ENCODE measurements at regions not wholly inside any gene's neighbourhood (a gene's known extent, or its start where the extent isn't known, plus 50 kb on each side); places are given as distances from the start of the nearest gene placed in this dataset.

DNA sequence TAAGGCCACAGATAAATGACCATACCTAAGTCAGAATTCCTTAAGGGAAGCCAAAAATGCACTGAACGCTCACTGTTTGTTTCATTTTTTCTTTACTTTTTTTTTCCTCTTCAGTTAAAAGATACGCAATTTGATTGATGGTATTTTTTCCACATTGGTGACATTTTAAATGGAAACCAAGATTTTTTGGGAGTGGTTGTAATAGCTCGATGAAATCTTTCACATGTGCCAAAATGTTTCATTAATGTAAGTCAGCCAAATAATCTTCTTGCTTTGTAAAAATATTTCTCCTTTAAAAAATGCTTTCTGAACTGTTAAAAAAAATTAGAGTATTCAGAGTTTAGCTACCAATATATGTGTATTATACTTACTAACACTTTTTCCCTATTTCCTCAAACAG is 339.8 kb downstream of the ZEB2 start:
- DNase-seq (ENCODE audit: low read depth, low spot score), result no peak
- ChIA-PET CTCF (no interaction called here), POLR2A (no interaction called here)
- TF ChIP-seq, protein P1, sequence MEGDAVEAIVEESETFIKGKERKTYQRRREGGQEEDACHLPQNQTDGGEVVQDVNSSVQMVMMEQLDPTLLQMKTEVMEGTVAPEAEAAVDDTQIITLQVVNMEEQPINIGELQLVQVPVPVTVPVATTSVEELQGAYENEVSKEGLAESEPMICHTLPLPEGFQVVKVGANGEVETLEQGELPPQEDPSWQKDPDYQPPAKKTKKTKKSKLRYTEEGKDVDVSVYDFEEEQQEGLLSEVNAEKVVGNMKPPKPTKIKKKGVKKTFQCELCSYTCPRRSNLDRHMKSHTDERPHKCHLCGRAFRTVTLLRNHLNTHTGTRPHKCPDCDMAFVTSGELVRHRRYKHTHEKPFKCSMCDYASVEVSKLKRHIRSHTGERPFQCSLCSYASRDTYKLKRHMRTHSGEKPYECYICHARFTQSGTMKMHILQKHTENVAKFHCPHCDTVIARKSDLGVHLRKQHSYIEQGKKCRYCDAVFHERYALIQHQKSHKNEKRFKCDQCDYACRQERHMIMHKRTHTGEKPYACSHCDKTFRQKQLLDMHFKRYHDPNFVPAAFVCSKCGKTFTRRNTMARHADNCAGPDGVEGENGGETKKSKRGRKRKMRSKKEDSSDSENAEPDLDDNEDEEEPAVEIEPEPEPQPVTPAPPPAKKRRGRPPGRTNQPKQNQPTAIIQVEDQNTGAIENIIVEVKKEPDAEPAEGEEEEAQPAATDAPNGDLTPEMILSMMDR (IDR thresholded peaks at IDR 0.05; ENCODE audit: insufficient read depth, low read length, missing control alignments), result no peak
- H3K4me3 ChIP-seq (ENCODE audit: low read depth, low read length), result no peak overlapping the region

DNA sequence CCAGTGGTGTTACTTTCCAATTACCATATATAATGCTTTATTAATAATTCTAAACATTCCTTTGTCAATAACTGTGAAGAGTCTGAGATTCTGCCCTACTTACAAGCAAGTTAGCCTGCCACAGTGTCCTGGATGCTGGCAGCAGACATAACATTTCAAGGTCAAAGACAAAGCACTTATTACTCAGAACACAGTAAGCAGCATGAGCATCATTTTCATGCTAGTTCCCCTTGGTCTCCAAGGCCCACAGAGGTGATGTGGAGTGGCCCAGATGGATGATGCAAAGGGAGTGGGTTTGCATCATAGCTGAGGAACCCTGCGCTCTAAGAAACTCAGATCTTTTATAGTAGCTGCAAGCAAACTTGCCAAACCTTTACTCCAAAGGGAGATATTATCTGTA is 349.7 kb downstream of the ZEB2 start:
- no peak for DNase-seq (ENCODE audit: low read depth, low spot score)
- TF ChIP-seq, protein P1 (IDR thresholded peaks at IDR 0.05; ENCODE audit: insufficient read depth, low read length, missing control alignments), result no peak
- no peak overlapping the region for H3K4me3 ChIP-seq (ENCODE audit: low read depth, low read length)
- ChIA-PET CTCF (no interaction called here), POLR2A (no interaction called here)

DNA sequence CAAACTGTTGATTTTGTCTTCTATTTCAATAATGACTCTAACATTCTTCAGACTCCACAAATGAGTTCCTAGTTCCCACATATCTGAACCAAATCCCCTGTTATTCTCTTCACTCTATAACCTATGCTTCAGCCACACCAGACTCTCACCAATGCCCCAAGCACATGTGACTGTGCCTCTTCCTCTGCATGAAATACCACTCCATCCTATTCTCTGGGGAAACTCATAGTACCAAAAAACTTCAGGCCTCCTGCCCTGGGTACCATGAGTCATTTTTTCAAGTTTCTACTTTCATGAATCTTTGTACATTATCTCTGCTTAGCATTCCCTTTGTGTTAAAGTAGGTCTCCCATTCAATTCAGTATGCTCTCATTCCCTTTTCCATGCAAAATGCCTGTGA is 353.2 kb downstream of the ZEB2 start:
- H3K4me3 ChIP-seq (ENCODE audit: low read depth, low read length), result no peak overlapping the region
- ChIA-PET CTCF (no interaction called here), POLR2A (no interaction called here)
- TF ChIP-seq, protein P1 (IDR thresholded peaks at IDR 0.05; ENCODE audit: insufficient read depth, low read length, missing control alignments), result no peak
- DNase-seq (ENCODE audit: low read depth, low spot score), result no peak

DNA sequence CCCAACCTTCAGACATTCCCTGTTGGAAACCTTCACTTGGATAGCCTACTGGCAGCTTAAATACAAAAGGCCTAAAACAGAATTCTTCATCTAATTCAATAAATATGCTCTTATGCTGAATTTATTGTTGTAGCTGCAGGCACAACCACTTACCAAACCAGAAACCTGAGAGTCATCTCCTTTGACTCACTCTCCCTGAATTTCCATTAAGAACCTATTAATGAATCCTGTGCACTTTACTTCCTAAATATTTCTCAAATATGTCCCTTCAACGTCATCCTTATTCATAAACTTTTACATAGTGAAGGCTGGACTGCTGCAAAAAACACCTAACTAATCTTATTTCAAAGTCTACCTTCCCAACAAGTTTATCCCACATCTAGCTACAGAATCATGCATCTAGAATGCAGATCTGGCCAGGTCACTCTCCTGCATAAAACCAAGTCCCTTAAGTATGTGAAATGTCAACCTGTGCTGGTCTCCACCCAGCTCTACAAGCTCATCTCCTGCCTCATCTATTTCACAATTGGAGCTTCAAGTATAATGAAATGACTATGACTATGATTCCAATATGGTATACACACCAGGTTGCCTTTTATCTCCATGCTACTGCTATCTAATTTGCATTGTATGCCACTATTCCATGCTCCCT is 354.2 kb downstream of the ZEB2 start:
- no peak overlapping the region for H3K4me3 ChIP-seq (ENCODE audit: low read depth, low read length)
- ChIA-PET CTCF (interaction anchor here (0.6 kb wide), 1 partner anchor 1587 kb away, joined by 3 read pairs; no protein-coding TSS in a partner anchor), POLR2A (no interaction called here)
- DNase-seq (ENCODE audit: low read depth, low spot score), result no peak
- TF ChIP-seq, protein P1 (IDR thresholded peaks at IDR 0.05; ENCODE audit: insufficient read depth, low read length, missing control alignments), result no peak

DNA sequence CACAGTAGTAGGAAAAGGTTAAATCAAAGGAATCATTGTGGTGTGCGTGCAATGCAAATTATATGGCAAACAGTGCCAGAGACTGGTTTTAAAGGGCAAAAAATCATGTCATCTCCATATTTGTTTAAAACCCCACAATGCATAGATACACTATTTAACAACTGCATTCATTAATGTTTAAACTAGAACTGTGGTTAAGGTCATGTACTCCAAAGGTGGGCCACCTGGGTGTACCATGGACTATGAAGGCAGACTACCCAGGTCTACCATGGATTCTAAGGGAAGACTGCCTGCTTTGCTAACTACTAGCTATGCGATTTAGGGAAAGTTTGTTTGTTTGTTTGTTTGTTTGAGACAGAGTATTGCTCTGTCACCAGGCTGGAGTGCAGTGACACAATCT is 356.3 kb downstream of the ZEB2 start:
- ChIA-PET CTCF (no interaction called here), POLR2A (no interaction called here)
- TF ChIP-seq, protein P1 (IDR thresholded peaks at IDR 0.05; ENCODE audit: insufficient read depth, low read length, missing control alignments), result no peak
- no peak overlapping the region for H3K4me3 ChIP-seq (ENCODE audit: low read depth, low read length)
- no peak for DNase-seq (ENCODE audit: low read depth, low spot score)

DNA sequence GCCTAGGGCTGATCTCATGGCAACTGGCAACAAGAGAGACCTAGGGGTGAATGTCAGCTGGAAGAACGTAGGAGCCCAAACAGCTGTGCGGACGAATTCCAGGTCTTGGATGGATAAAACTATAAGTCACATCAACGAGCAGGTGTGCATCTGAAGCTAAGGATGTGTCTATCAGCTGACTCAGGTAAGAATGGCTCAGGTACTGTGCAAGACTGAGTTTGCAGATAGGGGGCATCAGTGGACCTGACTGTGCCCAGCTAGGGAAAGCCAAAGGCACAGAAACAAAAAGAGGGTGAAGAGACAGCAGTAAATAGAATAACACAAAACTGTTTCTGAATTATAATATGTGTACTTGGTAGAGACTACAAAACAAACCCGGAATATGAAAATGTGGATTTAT is 357.3 kb downstream of the ZEB2 start:
- POLR2A ChIA-PET, result no interaction called here
- CTCF ChIA-PET, result interaction anchor here (1.1 kb wide), 1 partner anchor 14 kb away, joined by 3 read pairs; no protein-coding TSS in a partner anchor
- TF ChIP-seq, protein P1 (IDR thresholded peaks at IDR 0.05; ENCODE audit: insufficient read depth, low read length, missing control alignments), result no peak
- DNase-seq (ENCODE audit: low read depth, low spot score), result no peak
- H3K4me3 ChIP-seq (ENCODE audit: low read depth, low read length), result no peak overlapping the region

Measured in AG04449 (cell line).